A549 (cell line): ENCODE measurements at regions not wholly inside any gene's neighbourhood (a gene's known extent, or its start where the extent isn't known, plus 50 kb on each side); places are given as distances from the start of the nearest gene placed in this dataset.

Experiments used
- ATAC-seq, 2 experiments: fragments of 200-7000 bp in 1 of 2; fragments of >200 bp in 1 of 2; cut with Nextera tagmentation in 1 of 2; cut with Tn5 transposase in 1 of 2; 3 replicates each; pipeline versions ENCODE4 v1.8.0 to v1.9.1; 2018 to 2020; ENCODE audit warnings: mild to moderate bottlenecking in 1 of 2, moderate library complexity in 1 of 2
- CTCF ChIA-PET: fragments of 300-600 bp; sonication (Branson Sonifier 250); formaldehyde crosslinking; extraction: SDS; loops from one replicate; lab custom pipeline; 2021; ENCODE audit warnings: antibody characterized with exemption, inconsistent platforms; lab: Yijun Ruan, JAX
- POLR2A ChIA-PET: fragments of 350-600 bp; formaldehyde crosslinking; extraction: SDS; loops from one replicate; lab custom pipeline; 2021; ENCODE audit warnings: antibody characterized with exemption, inconsistent platforms; lab: Yijun Ruan, JAX
- DNase-seq, 2 experiments: peaks; one replicate each; pipeline versions ENCODE4 v3.0.0 to v3.0.0-alpha.2; 2011 to 2016; ENCODE audit warnings: low read depth in 1 of 2, low spot score in 1 of 2
- FAIRE-seq: peaks from 2 replicates; lab custom pipeline; 2011; peaks lifted over from hg19 to GRCh38; lab: Jason Lieb, UNC
- H3K27ac ChIP-seq, 2 experiments: fragments of >200 bp; sonication (Bioruptor Twin); formaldehyde crosslinking; 3 replicates each; pipeline ENCODE4 v1.5.1; 2016 to 2017
- H3K4me1 ChIP-seq: fragments of >200 bp; sonication (Bioruptor Twin); formaldehyde crosslinking; 3 replicates; pipeline ENCODE4 v1.6.1; 2016
- H3K4me2 ChIP-seq: fragments of >200 bp; sonication (Bioruptor Twin); formaldehyde crosslinking; 3 replicates; pipeline ENCODE4 v1.6.1; 2016
- H3K4me3 ChIP-seq: fragments of >200 bp; sonication (Bioruptor Twin); formaldehyde crosslinking; 3 replicates; pipeline ENCODE4 v1.5.1; 2016
- H3K9me3 ChIP-seq: fragments of >200 bp; sonication (Bioruptor Twin); formaldehyde crosslinking; 3 replicates; pipeline ENCODE4 v1.6.1; 2016
- CBX2 ChIP-seq: fragments of 200-600 bp; sonication (generic); IDR thresholded peaks from 2 replicates; pipeline ENCODE4 v1.6.1; 2016; ENCODE audit warnings: low read depth, mild to moderate bottlenecking, borderline replicate concordance
- CHD2 ChIP-seq: fragments of 150-350 bp; IDR thresholded peaks from 2 replicates; pipeline ENCODE4 v1.6.1; 2014; ENCODE audit warnings: low read length; ENCODE audit not compliant: partially characterized antibody
- CHD4 ChIP-seq: fragments of 200-600 bp; sonication (generic); IDR thresholded peaks from 2 replicates; pipeline ENCODE4 v1.6.1; 2016; ENCODE audit warnings: antibody characterized with exemption, mild to moderate bottlenecking, borderline replicate concordance
- CTCF ChIP-seq: fragments of >200 bp; sonication (Bioruptor Twin); formaldehyde crosslinking; IDR thresholded peaks from 3 replicates; pipeline ENCODE4 v1.5.1; 2016
- EP300 ChIP-seq, 2 experiments: fragments of >200 bp; sonication (Bioruptor Twin); formaldehyde crosslinking; IDR thresholded peaks; 2 replicates in 1 of 2; 3 replicates in 1 of 2; pipeline ENCODE4 v1.6.1; 2016 to 2017
- ESRRA ChIP-seq: fragments of 150-350 bp; IDR thresholded peaks from 2 replicates; pipeline ENCODE4 v1.6.1; 2014; ENCODE audit warnings: mild to moderate bottlenecking, low read length, borderline replicate concordance
- HDAC2 ChIP-seq: fragments of 200-600 bp; sonication (generic); IDR thresholded peaks from 2 replicates; pipeline ENCODE4 v1.6.1; 2016
- HES2 ChIP-seq: fragments of >200 bp; sonication (Bioruptor Twin); formaldehyde crosslinking; IDR thresholded peaks from 2 replicates; pipeline ENCODE4 v1.6.1; 2016
- HMGXB4 ChIP-seq: fragments of 250-450 bp; sonication (Bioruptor Pico); IDR thresholded peaks from 2 replicates; pipeline ENCODE4 v1.5.0; 2021; ENCODE audit warnings: mild to moderate bottlenecking, moderate library complexity, borderline replicate concordance
- HOXA7 ChIP-seq: fragments of 250-450 bp; sonication (Bioruptor Pico); IDR thresholded peaks from 2 replicates; pipeline ENCODE4 v1.5.0; 2020; ENCODE audit warnings: mild to moderate bottlenecking, moderate library complexity
- JUN ChIP-seq, 2 experiments: fragments of >200 bp; sonication (Bioruptor Twin); formaldehyde crosslinking; IDR thresholded peaks; 2 replicates in 1 of 2; 3 replicates in 1 of 2; pipeline ENCODE4 v1.6.1; 2016 to 2017
- JUNB ChIP-seq: fragments of >200 bp; sonication (Bioruptor Twin); formaldehyde crosslinking; IDR thresholded peaks from 2 replicates; pipeline ENCODE4 v1.6.1; 2016
- MAX ChIP-seq: IDR thresholded peaks from 2 replicates; pipeline ENCODE4 v1.6.1; 2012
- MYC ChIP-seq: IDR thresholded peaks from 2 replicates; pipeline ENCODE4 v1.6.1; 2012; ENCODE audit warnings: mild to moderate bottlenecking, inconsistent platforms, low read length, improper control_type of control experiment, borderline replicate concordance
- PBX3 ChIP-seq: IDR thresholded peaks from 2 replicates; pipeline ENCODE4 v1.6.1; 2012
- POLR2A ChIP-seq: IDR thresholded peaks from 2 replicates; pipeline ENCODE4 v1.6.1; 2012; ENCODE audit warnings: mild to moderate bottlenecking, low read length
- RAD21 ChIP-seq, 2 experiments: fragments of >200 bp in 1 of 2; sonication (Bioruptor Twin) in 1 of 2; formaldehyde crosslinking in 1 of 2; IDR thresholded peaks in 1 of 2; conservative IDR thresholded peaks in 1 of 2; 2 replicates in 1 of 2; 3 replicates in 1 of 2; pipeline ENCODE4 v1.6.1; 2012 to 2018; ENCODE audit warnings: inconsistent platforms in 1 of 2
- REST ChIP-seq: fragments of 200-600 bp; sonication (generic); IDR thresholded peaks from 2 replicates; pipeline ENCODE4 v1.6.1; 2016; ENCODE audit warnings: antibody characterized with exemption, mild to moderate bottlenecking, moderate library complexity
- SMC3 ChIP-seq: fragments of >200 bp; sonication (Bioruptor Twin); formaldehyde crosslinking; IDR thresholded peaks from 3 replicates; pipeline ENCODE4 v1.6.1; 2018; ENCODE audit warnings: inconsistent platforms
- TFCP2L1 ChIP-seq: fragments of 250-450 bp; sonication (Bioruptor Pico); IDR thresholded peaks from 2 replicates; pipeline ENCODE4 v1.5.0; 2021; ENCODE audit warnings: mild to moderate bottlenecking
- TP53 ChIP-seq: fragments of 250-450 bp; sonication (Bioruptor Pico); IDR thresholded peaks from 2 replicates; pipeline ENCODE4 v1.5.0; 2021; ENCODE audit warnings: mild to moderate bottlenecking, moderate library complexity
- USF2 ChIP-seq: fragments of 450-650 bp; IDR thresholded peaks from 2 replicates; pipeline ENCODE4 v1.6.1; 2014; ENCODE audit warnings: antibody characterized with exemption
- ZFP36 ChIP-seq: fragments of 450-650 bp; IDR thresholded peaks from 2 replicates; pipeline ENCODE4 v1.6.1; 2014; ENCODE audit warnings: borderline replicate concordance; ENCODE audit not compliant: partially characterized antibody
- ZNF302 ChIP-seq: fragments of 250-450 bp; sonication (Bioruptor Pico); IDR thresholded peaks from 2 replicates; pipeline ENCODE4 v1.9.0; 2021; ENCODE audit warnings: inconsistent platforms, mild to moderate bottlenecking, moderate library complexity
- ZSCAN20 ChIP-seq: fragments of 250-450 bp; sonication (Bioruptor Pico); IDR thresholded peaks from 2 replicates; pipeline ENCODE4 v1.8.0; 2022; ENCODE audit warnings: mild to moderate bottlenecking, moderate library complexity
- WGBS: methylation state at CpG from one replicate; pipeline ENCODE4 v1.1.6; 2017; ENCODE audit errors: missing lambda C conversion rate; 5-methylcytosine and 5-hydroxymethylcytosine counted together

GRCh38 chr4:187065396-187065795 lies 341.7 kb upstream of the FAT1 start:
- 24% methylated on average over 1 of the region's 1 CpG for WGBS
- no peak for FAIRE-seq
- TF ChIP-seq POLR2A (no peak), ZSCAN20 (CRISPR knock-in tag) (no peak), TFCP2L1 (CRISPR knock-in tag) (no peak), EP300 (IDR thresholded peaks at IDR 0.05) (no peak), CTCF (no peak), ZNF302 (CRISPR knock-in tag) (no peak), JUN (IDR thresholded peaks at IDR 0.05) (no peak), SMC3 (no peak), MAX (no peak), HES2 (no peak), ZFP36 (no peak), CBX2 (no peak), TP53 (CRISPR knock-in tag) (no peak), RAD21 (conservative IDR thresholded peaks at IDR 0.05 in 1 of 2, IDR thresholded peaks at IDR 0.05 in 1 of 2) (no peak), CHD2 (no peak), MYC (no peak), CHD4 (no peak), HDAC2 (no peak)
- Histone ChIP-seq H3K4me3 (no peak overlapping the region), H3K4me1 (no peaks in the 10 kb centered on the region), H3K27ac (no peak overlapping the region), H3K9me3 (no peaks in the 10 kb centered on the region), H3K4me2 (no peak overlapping the region)
- no peak for DNase-seq
- CTCF ChIA-PET: no interaction called here
- POLR2A ChIA-PET: no interaction called here
- ATAC-seq: no peak

- DNase-seq: no peak
- Histone ChIP-seq H3K4me2 (no peak overlapping the region), H3K27ac (no peak overlapping the region), H3K4me1 (no peaks in the 10 kb centered on the region), H3K4me3 (no peak overlapping the region), H3K9me3 (no peaks in the 10 kb centered on the region)
- TF ChIP-seq JUNB (no peak), USF2 (no peak)
- no peak for ATAC-seq
- ChIA-PET POLR2A (no interaction called here), CTCF (no interaction called here)
- 80% methylated on average over 13 of the region's 13 CpGs for WGBS
- no peak for FAIRE-seq
These were observed 342.1 kb upstream of the FAT1 start for GRCh38 chr4:187065806-187066205.

- Histone ChIP-seq H3K9me3 (no peaks in the 10 kb centered on the region), H3K27ac (no peak overlapping the region), H3K4me3 (no peak overlapping the region), H3K4me1 (no peaks in the 10 kb centered on the region), H3K4me2 (no peak overlapping the region)
- TF ChIP-seq HOXA7 (CRISPR knock-in tag) (no peak), ZSCAN20 (CRISPR knock-in tag) (no peak), PBX3 (no peak), JUNB (no peak), ZNF302 (CRISPR knock-in tag) (no peak), CHD2 (no peak), ESRRA (no peak), HMGXB4 (CRISPR knock-in tag) (no peak), ZFP36 (no peak), REST (no peak), MYC (no peak)
- 30% methylated on average over 5 of the region's 10 CpGs for WGBS
- FAIRE-seq (no peak), ATAC-seq (no peak), DNase-seq (no peak)
- POLR2A ChIA-PET: no interaction called here
- CTCF ChIA-PET: no interaction called here
These were observed 345.7 kb upstream of the FAT1 start for GRCh38 chr4:187069398-187069797.
